Activated CD4-positive, alpha-beta T cell treated with anti-CD3 and anti-CD28 coated beads, Interleukin-2, amount 50 U/mL, for 48 hours (primary cell): ENCODE measurements at regions not wholly inside any gene's neighbourhood (a gene's known extent, or its start where the extent isn't known, plus 50 kb on each side); places are given as distances from the start of the nearest gene placed in this dataset.
"Not testable (repeated sequence)": the region's sequence is repeated elsewhere in the genome, so short reads cannot be mapped to it uniquely, and the experiment has no call there.

ENCODE experiments used
- DNase-seq, 2 experiments: peaks; one replicate each; pipeline ENCODE4 v3.0.0-alpha.2; 2020

- no peak for DNase-seq
Observed at GRCh38 chr15:62218841-62219240, 53.8 kb upstream of the C2CD4B start.

DNA sequence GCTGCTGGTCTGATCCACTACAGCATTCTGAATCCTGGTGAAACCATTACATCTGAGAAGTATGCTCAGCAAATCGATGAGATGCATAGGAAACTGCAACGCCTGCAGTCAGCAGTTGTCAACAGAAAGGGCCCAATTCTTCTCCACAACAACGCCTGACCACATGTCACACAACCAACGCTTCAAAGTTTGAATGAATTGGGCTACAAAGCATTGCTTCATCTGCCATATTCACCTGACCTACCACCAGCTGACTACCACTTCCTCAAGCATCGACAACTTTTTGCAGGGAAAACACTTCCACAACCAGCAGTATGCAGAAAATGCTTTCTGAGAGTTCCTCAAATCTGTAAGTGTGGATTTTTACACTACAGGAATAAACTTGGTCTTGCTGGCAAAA is 54.7 kb upstream of the C2CD4B start:
- DNase-seq: no peak

DNA sequence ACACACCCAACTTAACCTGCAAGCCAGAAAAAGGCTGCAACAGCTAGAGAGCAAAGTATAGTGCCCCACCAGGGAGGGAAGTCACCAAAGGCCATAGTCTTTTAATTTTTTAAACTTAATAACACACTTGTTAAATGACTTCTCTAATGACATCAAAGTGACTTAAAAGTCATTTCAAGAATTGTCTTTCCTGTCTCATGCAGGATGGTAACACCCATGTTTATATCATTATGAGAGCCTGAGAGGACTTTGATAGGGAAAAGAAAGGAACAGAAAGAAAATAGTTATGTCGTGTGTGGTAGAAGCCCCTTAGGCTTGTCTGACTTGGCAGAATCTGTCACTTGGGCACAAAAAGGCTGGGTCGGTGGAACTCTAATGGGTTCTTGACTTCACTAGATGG is 57.9 kb upstream of the C2CD4B start:
- no peak for DNase-seq

DNA sequence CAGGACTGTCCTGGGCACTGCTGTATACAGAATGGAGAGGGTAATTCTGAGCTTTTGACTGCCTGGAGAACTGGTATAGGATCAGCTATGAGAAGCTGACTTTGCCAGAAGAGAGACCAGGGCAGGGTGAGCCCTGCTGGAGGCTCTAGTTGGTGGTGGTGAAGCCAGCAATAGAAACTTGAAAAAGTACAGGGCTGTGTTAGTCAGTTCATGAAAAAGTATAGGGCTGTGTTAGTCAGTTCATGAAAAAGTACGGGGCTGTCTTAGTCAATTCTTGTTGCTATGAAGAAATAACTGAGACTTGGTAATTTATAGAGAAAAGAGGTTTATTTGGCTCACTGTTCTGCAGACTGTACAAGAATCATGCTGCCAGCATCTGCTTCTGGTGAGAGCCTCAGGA is 63.5 kb upstream of the C2CD4B start:
- no peak for DNase-seq

- DNase-seq: no peak
Observed at GRCh38 chr15:62231856-62232255, 66.8 kb upstream of the C2CD4B start.

- no peak for DNase-seq
Observed at GRCh38 chr15:62240121-62241096, 75.3 kb upstream of the C2CD4B start.

- peak in 1 of 2 experiments; percentile 11 for DNase-seq
Observed at GRCh38 chr15:62241135-62241770, 76.2 kb upstream of the C2CD4B start.

- DNase-seq: no peak
Observed at GRCh38 chr15:62242999-62243398, 77.9 kb upstream of the C2CD4B start.

DNA sequence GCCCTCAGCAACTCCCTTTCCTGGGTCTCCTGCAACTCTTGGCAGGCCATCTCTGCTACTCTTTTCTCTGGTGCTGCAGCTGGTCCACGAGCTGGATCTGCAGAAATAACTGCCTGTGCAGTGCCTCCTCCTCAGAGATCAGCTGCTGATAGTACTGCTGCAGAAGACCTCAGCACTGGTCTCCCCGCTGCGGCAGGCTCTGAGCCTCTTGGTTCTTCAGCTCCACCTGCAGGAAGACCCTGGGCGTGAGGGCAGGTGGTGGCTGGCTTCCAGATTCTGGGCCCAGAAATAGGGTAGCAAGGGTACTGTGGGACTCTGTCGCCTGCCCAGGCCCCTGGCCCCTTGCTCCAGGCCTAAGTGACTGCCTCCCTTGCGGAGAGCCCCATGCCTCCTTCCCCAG is 79.7 kb upstream of the C2CD4B start:
- no peak for DNase-seq

- no peak for DNase-seq
Observed at GRCh38 chr15:62248277-62248984, 83.3 kb upstream of the C2CD4B start.

- no peak for DNase-seq
Observed at GRCh38 chr15:62249501-62249900, 84.4 kb upstream of the C2CD4B start.

DNA sequence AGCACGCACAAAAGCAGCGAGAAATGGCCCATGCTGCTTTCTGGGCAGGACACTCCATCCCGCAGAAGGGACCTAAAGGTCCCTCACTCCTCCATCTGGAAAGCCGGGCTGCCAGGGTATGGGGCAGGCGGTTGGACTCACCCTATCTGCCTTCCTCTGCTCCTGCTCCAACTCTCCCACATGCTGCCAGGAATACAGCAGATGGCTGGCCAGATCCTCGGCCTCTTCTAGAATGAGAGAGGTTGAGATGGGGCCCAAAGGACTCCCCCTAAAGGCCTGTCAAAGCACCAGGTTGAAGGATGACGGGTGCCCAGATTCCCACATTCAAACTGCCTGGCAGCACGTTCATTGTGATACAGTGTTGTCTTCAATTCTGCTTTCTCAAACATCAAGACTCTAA is 85.1 kb upstream of the C2CD4B start:
- no peak for DNase-seq

DNA sequence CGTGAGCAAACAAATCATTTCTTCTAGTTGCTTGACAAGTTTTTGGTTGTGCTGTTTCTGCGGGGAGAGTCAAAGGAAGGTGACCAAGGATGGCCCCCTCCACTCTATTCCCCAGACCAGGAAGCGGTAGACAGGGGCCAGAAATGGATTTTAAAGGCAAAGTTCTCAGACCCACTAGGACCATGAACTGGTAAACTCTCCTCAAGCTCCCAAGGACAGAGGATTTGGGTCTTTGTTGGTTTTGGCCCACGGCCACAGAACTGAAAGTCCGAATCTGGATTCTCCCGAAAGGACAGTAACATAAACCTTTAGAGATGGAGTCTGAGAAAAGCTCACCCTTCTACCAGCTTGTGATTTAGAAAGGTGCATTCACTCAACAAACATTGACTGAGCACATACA is 85.9 kb upstream of the C2CD4B start:
- DNase-seq: no peak

DNA sequence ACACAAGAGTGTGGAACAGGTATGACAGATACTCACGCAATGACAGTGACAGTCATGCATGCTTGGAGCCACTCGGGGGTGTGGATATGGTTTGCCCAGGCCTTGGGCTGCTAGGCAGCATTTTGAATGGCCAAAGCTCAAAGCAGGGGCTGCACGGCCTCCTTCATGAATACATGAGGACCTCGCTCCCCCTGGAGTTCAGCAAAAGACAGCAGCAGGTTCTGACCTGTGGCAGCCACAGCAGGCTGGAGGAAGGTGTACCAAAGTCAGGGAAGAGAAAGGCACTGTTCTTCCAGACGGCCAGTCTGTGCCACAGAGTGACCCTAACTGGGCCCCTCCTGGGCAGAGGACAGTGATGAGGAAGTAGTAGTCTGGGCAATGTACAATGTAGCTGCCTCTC is 88.2 kb upstream of the C2CD4B start:
- no peak for DNase-seq

GRCh38 chr15:62254137-62254934 is 89.3 kb upstream of the C2CD4B start:
- DNase-seq: peak; percentile 78 to 84

DNA sequence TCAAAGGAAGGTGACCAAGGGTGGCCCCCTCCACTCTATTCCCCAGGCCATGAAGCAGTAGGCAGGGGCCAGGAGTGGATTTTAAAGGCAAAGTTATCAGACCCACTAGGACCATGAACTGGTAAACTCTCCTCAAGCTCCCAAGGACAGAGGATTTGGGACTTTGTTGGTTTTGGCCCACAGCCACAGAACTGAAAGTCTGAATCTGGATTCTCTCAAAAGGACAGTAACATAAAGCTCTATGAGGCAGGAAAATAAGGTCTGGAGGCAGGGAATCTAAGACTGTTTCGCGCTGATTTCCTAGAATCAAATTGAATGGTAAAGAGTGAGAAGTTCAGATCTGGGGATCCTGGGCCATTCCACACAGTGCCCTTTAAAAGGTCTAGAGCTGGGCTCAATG is 91.3 kb upstream of the C2CD4B start:
- DNase-seq: not testable (repeated sequence)

DNA sequence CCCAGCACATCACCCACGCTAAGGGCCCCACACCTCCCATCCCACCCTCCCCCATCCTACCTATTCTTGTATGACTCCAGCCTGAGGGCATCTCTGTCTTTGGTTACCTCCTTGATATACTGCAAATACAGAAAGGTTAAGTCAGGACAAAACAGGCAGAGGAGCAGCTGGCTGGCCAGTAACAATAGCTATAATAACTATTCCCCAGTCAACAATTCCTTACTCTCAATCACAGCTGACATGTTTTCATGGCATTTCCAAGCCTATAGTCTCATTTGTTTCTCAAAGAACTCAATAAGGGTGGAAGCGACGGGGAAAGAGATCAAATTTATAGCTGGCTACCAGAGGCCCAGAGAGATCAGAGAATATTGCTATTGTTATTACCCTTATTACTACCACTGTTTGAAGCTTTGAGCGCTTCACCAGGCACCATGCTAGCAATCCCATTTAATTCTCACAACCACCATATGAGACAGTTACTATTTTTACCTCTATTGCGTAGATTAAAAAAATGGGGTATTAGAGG is 93.0 kb upstream of the C2CD4B start:
- DNase-seq: no peak

GRCh38 chr15:62262305-62262941 is 97.3 kb upstream of the C2CD4B start:
- DNase-seq: no peak

- DNase-seq: no peak
Observed at GRCh38 chr15:62264196-62264595, 99.1 kb upstream of the C2CD4B start.

GRCh38 chr15:62269504-62269903 is 104.4 kb upstream of the C2CD4B start:
- DNase-seq: no peak

GRCh38 chr15:62270216-62270921 is 105.3 kb upstream of the C2CD4B start:
- DNase-seq: no peak
